ENCODE measurements at regions not wholly inside any gene's neighbourhood (a gene's known extent, or its start where the extent isn't known, plus 50 kb on each side); places are given as distances from the start of the nearest gene placed in this dataset.

DNA sequence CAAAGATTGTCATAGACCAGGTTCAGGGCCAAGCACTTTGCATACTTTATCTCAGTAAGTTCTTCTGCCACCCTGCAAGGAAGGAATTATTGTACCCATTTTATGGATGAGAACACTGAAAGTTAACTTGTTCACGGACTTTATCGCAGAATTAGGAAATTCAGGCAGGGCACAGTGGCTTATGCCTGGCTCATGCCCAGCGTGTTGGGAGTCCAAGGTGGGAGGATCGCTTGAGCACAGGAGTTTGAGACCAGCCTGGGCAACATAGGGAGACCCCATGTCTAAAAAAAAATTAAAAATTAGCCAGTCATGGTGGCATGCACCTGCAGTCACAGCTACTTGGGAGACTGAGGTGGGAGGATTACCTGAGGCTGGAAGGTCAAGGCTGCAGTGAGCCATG, 72.4 kb downstream of the MFAP3 start:
- no peak for FAIRE-seq
- TF ChIP-seq, protein P1, sequence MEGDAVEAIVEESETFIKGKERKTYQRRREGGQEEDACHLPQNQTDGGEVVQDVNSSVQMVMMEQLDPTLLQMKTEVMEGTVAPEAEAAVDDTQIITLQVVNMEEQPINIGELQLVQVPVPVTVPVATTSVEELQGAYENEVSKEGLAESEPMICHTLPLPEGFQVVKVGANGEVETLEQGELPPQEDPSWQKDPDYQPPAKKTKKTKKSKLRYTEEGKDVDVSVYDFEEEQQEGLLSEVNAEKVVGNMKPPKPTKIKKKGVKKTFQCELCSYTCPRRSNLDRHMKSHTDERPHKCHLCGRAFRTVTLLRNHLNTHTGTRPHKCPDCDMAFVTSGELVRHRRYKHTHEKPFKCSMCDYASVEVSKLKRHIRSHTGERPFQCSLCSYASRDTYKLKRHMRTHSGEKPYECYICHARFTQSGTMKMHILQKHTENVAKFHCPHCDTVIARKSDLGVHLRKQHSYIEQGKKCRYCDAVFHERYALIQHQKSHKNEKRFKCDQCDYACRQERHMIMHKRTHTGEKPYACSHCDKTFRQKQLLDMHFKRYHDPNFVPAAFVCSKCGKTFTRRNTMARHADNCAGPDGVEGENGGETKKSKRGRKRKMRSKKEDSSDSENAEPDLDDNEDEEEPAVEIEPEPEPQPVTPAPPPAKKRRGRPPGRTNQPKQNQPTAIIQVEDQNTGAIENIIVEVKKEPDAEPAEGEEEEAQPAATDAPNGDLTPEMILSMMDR (IDR thresholded peaks at IDR 0.05): no peak
- intact Hi-C loops (cut with DNase I): no loop called here
- no peak for DNase-seq
- Histone ChIP-seq H3K9me3 (no peaks in the 10 kb centered on the region), H3K27me3 (no peaks in the 10 kb centered on the region), H3K4me3 (no peak overlapping the region), H3K4me1 (no peaks in the 10 kb centered on the region), H3K27ac (no peak overlapping the region), H3K36me3 (no peaks in the 10 kb centered on the region)
- ATAC-seq: no peak
- 90 to 97% methylated on average over 4 of the region's 4 CpGs for WGBS, 2 donors

DNA sequence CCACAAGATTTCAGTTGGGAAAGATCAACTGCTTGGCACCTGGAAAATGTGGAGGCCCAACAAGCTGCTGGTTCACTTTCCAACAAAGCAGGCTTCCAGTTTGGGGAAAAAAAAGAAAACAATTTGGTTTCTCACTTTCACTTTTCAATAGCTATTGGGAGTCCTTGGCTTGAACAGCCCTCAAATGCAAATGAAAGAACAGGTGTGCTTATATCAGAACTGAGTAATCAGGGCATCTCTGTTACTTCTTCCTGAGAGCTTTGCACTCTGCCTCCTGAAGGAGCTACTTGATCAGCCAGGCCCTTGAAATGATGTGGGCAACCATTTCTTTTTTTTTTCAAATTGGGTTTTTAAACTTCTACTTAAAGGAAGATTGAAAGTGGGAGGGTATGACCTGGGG, 73.5 kb downstream of the MFAP3 start:
- DNase-seq (no peak), FAIRE-seq (no peak), ATAC-seq (no peak)
- Histone ChIP-seq H3K4me1 (no peaks in the 10 kb centered on the region), H3K4me3 (no peak overlapping the region), H3K36me3 (no peaks in the 10 kb centered on the region), H3K9me3 (no peaks in the 10 kb centered on the region), H3K27ac (no peak overlapping the region), H3K27me3 (no peaks in the 10 kb centered on the region)
- TF ChIP-seq, protein P1 (IDR thresholded peaks at IDR 0.05): no peak
- intact Hi-C loops (cut with DNase I): no loop called here

DNA sequence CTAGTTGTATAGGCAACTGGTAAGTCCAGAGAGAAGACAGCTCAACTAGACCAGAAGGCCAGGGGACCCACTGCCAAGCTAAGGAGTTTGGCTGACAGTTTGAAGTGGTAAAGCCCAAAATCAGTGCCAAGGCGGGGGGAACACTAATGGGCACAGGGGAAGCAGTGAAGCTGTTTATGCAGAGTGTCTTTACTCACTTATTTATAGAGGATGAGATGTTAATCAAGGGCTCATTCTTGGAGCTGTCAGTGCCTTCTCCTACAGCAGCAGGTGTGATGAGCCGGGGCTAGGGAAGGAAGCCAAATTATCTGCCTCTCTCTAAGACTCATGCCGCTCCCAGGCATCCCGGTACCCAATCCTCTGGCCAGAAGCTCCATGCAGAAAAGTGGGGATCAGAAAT, 75.2 kb upstream of the GALNT10 start:
- 86 to 93% methylated on average over 4 of the region's 4 CpGs for WGBS, 2 donors
- no peaks in the 10 kb centered on the region for H3K27me3 ChIP-seq
- H3K9me3 ChIP-seq: no peaks in the 10 kb centered on the region
- ATAC-seq (no peak), DNase-seq (no peak), FAIRE-seq (no peak)
- no peak overlapping the region for H3K4me3 ChIP-seq
- no peak overlapping the region for H3K27ac ChIP-seq
- intact Hi-C loops (cut with DNase I): no loop called here
- H3K4me1 ChIP-seq: no peaks in the 10 kb centered on the region
- TF ChIP-seq, protein P1 (IDR thresholded peaks at IDR 0.05): no peak
- H3K36me3 ChIP-seq: no peaks in the 10 kb centered on the region

DNA sequence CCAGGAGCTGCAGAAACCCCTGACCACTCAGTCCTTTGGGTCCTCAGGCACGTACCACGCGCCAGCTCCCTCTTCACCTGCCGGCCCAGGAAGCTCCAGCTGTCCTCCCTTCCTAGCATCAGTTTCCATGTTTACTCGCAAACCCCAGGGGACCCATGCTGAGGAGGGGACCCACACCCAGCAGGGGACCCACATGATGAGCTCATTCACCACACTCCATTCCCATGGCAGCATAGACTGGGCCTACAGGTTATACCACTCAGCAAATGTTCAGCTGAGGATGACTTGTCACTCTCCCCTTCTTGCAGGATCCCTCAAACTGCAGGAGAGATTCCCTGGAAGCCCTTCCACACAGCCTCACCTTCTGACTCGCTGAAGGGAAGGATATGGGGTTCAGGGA, 73.5 kb upstream of the GALNT10 start:
- TF ChIP-seq, protein P1 (IDR thresholded peaks at IDR 0.05): no peak
- DNase-seq: no peak
- Histone ChIP-seq H3K27me3 (no peaks in the 10 kb centered on the region), H3K9me3 (no peaks in the 10 kb centered on the region), H3K36me3 (no peaks in the 10 kb centered on the region), H3K27ac (no peak overlapping the region), H3K4me1 (no peaks in the 10 kb centered on the region), H3K4me3 (no peak overlapping the region)
- ATAC-seq: no peak
- WGBS, 2 donors: 93 to 94% methylated on average over 6 of the region's 6 CpGs
- no peak for FAIRE-seq
- intact Hi-C loops (cut with DNase I): no loop called here

DNA sequence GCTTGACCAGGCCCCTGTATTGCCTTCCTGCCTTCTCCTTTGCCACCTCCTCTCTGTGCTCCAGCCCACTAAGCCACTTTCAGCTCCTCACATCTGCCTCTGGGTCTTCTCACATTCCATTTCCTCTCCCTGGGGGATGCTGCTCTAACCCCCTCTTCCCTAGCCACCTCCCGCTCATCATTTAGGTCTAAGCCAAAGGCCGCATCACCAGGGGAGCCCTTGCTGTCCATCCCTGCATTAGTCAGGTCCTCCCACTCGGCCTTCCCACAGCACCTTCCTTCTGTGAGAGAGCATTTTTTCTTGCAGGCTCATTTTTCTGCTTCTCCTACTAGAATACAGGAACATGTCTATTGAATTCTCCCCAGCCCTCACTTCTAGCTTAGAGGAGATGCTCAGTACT, 72.6 kb upstream of the GALNT10 start:
- no peak for FAIRE-seq

More for the DNA sequence above, 72.6 kb upstream of the GALNT10 start:
- Histone ChIP-seq H3K27ac (no peak overlapping the region), H3K4me1 (no peaks in the 10 kb centered on the region), H3K27me3 (no peaks in the 10 kb centered on the region), H3K4me3 (no peak overlapping the region), H3K9me3 (no peaks in the 10 kb centered on the region), H3K36me3 (no peaks in the 10 kb centered on the region)
- TF ChIP-seq, protein P1 (IDR thresholded peaks at IDR 0.05): no peak
- DNase-seq (no peak), ATAC-seq (no peak)
- intact Hi-C loops (cut with DNase I): no loop called here
- 83 to 90% methylated on average over 3 of the region's 3 CpGs for whole genome bisulfite sequencing, 2 donors

All from pancreas (tissue), 10 donors.